K562 (cell line): ENCODE measurements at regions not wholly inside any gene's neighbourhood (a gene's known extent, or its start where the extent isn't known, plus 50 kb on each side); places are given as distances from the start of the nearest gene placed in this dataset.

ENCODE experiments used
- ATAC-seq: fragments of 200-7000 bp; cut with Tn5 transposase; 3 replicates; pipeline ENCODE4 v1.9.1; 2020; ENCODE audit warnings: moderate library complexity
- BruUV-seq: library from RNA; stranded (reverse); fragments of 400-500 nt; replicated peaks from 2 replicates; lab custom pipeline; 2021; lab: Mats Ljungman, UMichigan
- CTCF ChIA-PET: fragments of 300-600 bp; formaldehyde crosslinking; extraction: SDS; loops from one replicate; lab custom pipeline; 2021; ENCODE audit warnings: low intra/inter-chr PET ratio; lab: Yijun Ruan, JAX
- POLR2A ChIA-PET: fragments of 300-600, 350-650 bp; sonication (Branson Sonifier 250); formaldehyde crosslinking; extraction: SDS; loops from one replicate; lab custom pipeline; 2021; ENCODE audit warnings: antibody characterized with exemption, inconsistent platforms; lab: Yijun Ruan, JAX
- DNase-seq, 4 experiments: peaks; one replicate each; pipeline versions ENCODE4 v3.0.0 to v3.0.0-alpha.2; 2011 to 2018; ENCODE audit warnings: low spot score in 3 of 4, mixed read lengths in 3 of 4; ENCODE audit errors: extremely low read depth in 1 of 4
- FAIRE-seq: peaks from 2 replicates; lab custom pipeline; 2011; peaks lifted over from hg19 to GRCh38; lab: Jason Lieb, UNC
- H2AFZ ChIP-seq: 2 replicates; pipeline ENCODE4 v1.6.0; 2011; ENCODE audit warnings: low read depth, low read length, control low read depth, inconsistent platforms
- H3K27ac ChIP-seq: fragments of 200-600 bp; 3 replicates; pipeline ENCODE4 v1.8.0; 2011; ENCODE audit warnings: low read depth, mild to moderate bottlenecking, control low read depth, inconsistent platforms, low read length, moderate library complexity, mixed read lengths; ENCODE audit errors: extremely low read depth
- H3K27me3 ChIP-seq, 2 experiments: fragments of 300-600 bp in 1 of 2; 2 replicates in 1 of 2; 3 replicates in 1 of 2; pipeline versions ENCODE4 v1.6.0 to v1.8.0; 2011; ENCODE audit warnings: inconsistent platforms in 2 of 2, low read length in 2 of 2, mild to moderate bottlenecking in 1 of 2, mixed read lengths in 1 of 2, moderate library complexity in 1 of 2; ENCODE audit not compliant: control insufficient read depth in 2 of 2, insufficient read depth in 2 of 2
- H3K36me3 ChIP-seq: fragments of 300-600 bp; 3 replicates; pipeline ENCODE4 v1.8.0; 2011; ENCODE audit warnings: mild to moderate bottlenecking, low read length, inconsistent platforms; ENCODE audit not compliant: control insufficient read depth, insufficient read depth
- H3K4me1 ChIP-seq, 2 experiments: fragments of 200-600 bp in 1 of 2; replicated peaks in 1 of 2; 2 replicates in 1 of 2; 3 replicates in 1 of 2; pipeline versions ENCODE4 v1.5.1 to v1.8.0; 2011; ENCODE audit warnings: inconsistent platforms in 2 of 2, low read length in 2 of 2, mild to moderate bottlenecking in 1 of 2, mixed read lengths in 1 of 2, moderate library complexity in 1 of 2; ENCODE audit not compliant: control insufficient read depth in 2 of 2, insufficient read depth in 2 of 2
- H3K4me2 ChIP-seq: 2 replicates; pipeline ENCODE4 v1.6.1; 2011; ENCODE audit warnings: low read length, control low read depth, inconsistent platforms, mixed read lengths; ENCODE audit not compliant: insufficient read depth
- H3K4me3 ChIP-seq: fragments of 200-600 bp; sonication (generic), shearing (Covaris generic); 2 replicates; pipeline ENCODE4 v1.5.1; 2016; ENCODE audit warnings: control low read depth, inconsistent platforms
- H3K79me2 ChIP-seq: fragments of 200-600 bp; 3 replicates; pipeline ENCODE4 v1.8.0; 2011; ENCODE audit warnings: low read length, inconsistent platforms; ENCODE audit not compliant: control insufficient read depth, insufficient read depth
- H3K9ac ChIP-seq, 2 experiments: 2 replicates each; pipeline versions ENCODE4 v1.6.0 to v1.6.1; 2011; ENCODE audit warnings: low read depth in 2 of 2, low read length in 2 of 2, control low read depth in 1 of 2, inconsistent platforms in 1 of 2, mild to moderate bottlenecking in 1 of 2, mixed read lengths in 1 of 2; ENCODE audit not compliant: insufficient read depth in 1 of 2
- H3K9me1 ChIP-seq: one replicate; pipeline ENCODE4 v1.6.0; 2011; ENCODE audit warnings: inconsistent platforms, mild to moderate bottlenecking, low read length, moderate library complexity; ENCODE audit not compliant: control insufficient read depth, insufficient read depth
- H3K9me3 ChIP-seq: replicated peaks from 2 replicates; pipeline ENCODE4 v1.5.1; 2011; ENCODE audit warnings: low read depth, low read length, inconsistent platforms; ENCODE audit not compliant: control insufficient read depth, insufficient read depth
- H4K20me1 ChIP-seq: replicated peaks from 2 replicates; pipeline ENCODE4 v1.6.1; 2011; ENCODE audit warnings: low read length, inconsistent platforms, mixed read lengths; ENCODE audit not compliant: control insufficient read depth, insufficient read depth
- CBX8 ChIP-seq: fragments of 200-600 bp; sonication (generic); IDR thresholded peaks from 2 replicates; pipeline ENCODE4 v1.6.1; 2012; ENCODE audit warnings: borderline replicate concordance, mixed run types, low read depth, mild to moderate bottlenecking, moderate library complexity, mixed read lengths, low read length, control low read depth, inconsistent platforms; ENCODE audit not compliant: poor library complexity, severe bottlenecking; ENCODE audit errors: extremely low read depth
- COPS2 ChIP-seq: fragments of 450-650 bp; conservative IDR thresholded peaks from 2 replicates; pipeline ENCODE4 v1.6.1; 2016; ENCODE audit warnings: mild to moderate bottlenecking, moderate library complexity
- CREB5 ChIP-seq: fragments of 250-450 bp; sonication (Bioruptor Pico); IDR thresholded peaks from 2 replicates; pipeline ENCODE4 v1.5.0; 2020; ENCODE audit warnings: mild to moderate bottlenecking
- E2F8 ChIP-seq: fragments of 450-650 bp; IDR thresholded peaks from 2 replicates; pipeline ENCODE4 v1.7.1; 2018; ENCODE audit warnings: mild to moderate bottlenecking, low read depth; ENCODE audit not compliant: partially characterized antibody
- EWSR1 ChIP-seq: fragments of 450-650 bp; IDR thresholded peaks from 2 replicates; pipeline ENCODE4 v1.6.1; 2018; ENCODE audit warnings: borderline replicate concordance, mild to moderate bottlenecking, low read depth, moderate library complexity; ENCODE audit not compliant: partially characterized antibody
- FOSL1 ChIP-seq: fragments of 200-800 bp; sonication (Bioruptor generic); conservative IDR thresholded peaks from 2 replicates; pipeline ENCODE4 v1.6.1; 2016; ENCODE audit warnings: missing genetic modification characterization, missing compliant biosample characterization
- FOXM1 ChIP-seq, 2 experiments: fragments of 450-650 bp in 1 of 2; sonication (generic) in 1 of 2; formaldehyde crosslinking in 1 of 2; IDR thresholded peaks; 2 replicates each; pipeline versions ENCODE4 v1.6.1 to v1.9.0; 2017 to 2022; ENCODE audit warnings: low read depth in 2 of 2, mild to moderate bottlenecking in 2 of 2, missing genetic modification reagents in 1 of 2, moderate library complexity in 1 of 2
- NFE2L1 ChIP-seq: fragments of 450-650 bp; IDR thresholded peaks from 2 replicates; pipeline ENCODE4 v1.6.1; 2016; ENCODE audit warnings: missing genetic modification characterization, low read depth, mild to moderate bottlenecking, missing compliant biosample characterization, moderate library complexity, borderline replicate concordance
- SFPQ ChIP-seq: fragments of 200-400 bp; formaldehyde crosslinking; IDR thresholded peaks from 2 replicates; pipeline ENCODE4 v1.6.1; 2017; ENCODE audit warnings: mild to moderate bottlenecking, low read depth, low read length, moderate library complexity
- SIRT6 ChIP-seq: IDR thresholded peaks from one replicate; pipeline ENCODE4 v1.6.1; 2012; ENCODE audit warnings: low read depth, mild to moderate bottlenecking, control low read depth, inconsistent platforms, low read length, moderate library complexity
- STAT5B ChIP-seq: fragments of 250-450 bp; sonication (Bioruptor Pico); IDR thresholded peaks from 2 replicates; pipeline ENCODE4 v1.8.0; 2021; ENCODE audit warnings: mild to moderate bottlenecking, inconsistent platforms
- TCF7L2 ChIP-seq: fragments of 150-350 bp; IDR thresholded peaks from 2 replicates; pipeline ENCODE4 v1.6.1; 2016; ENCODE audit warnings: low read depth, mild to moderate bottlenecking, low read length, moderate library complexity
- ZNF589 ChIP-seq: fragments of 200-800 bp; sonication (Bioruptor generic); IDR thresholded peaks from 2 replicates; pipeline ENCODE4 v1.6.1; 2016; ENCODE audit warnings: low read depth, missing genetic modification characterization, missing compliant biosample characterization
- ZNF77 ChIP-seq: fragments of 250-450 bp; sonication (Bioruptor Pico); IDR thresholded peaks from 2 replicates; pipeline ENCODE4 v1.5.0; 2020
- WGBS: fragments of 100-300 bp; shearing (Covaris generic); methylation state at CpG from one replicate; pipeline ENCODE4 v1.1.6; 2016; ENCODE audit warnings: low coverage, mixed read lengths; ENCODE audit not compliant: insufficient coverage; ENCODE audit errors: missing lambda C conversion rate; 5-methylcytosine and 5-hydroxymethylcytosine counted together
- in situ Hi-C: fragments of 300-500 bp; cut with MboI; formaldehyde crosslinking; loops from 4 replicates; pipeline ENCODE4 v1.15.0; 2018; ENCODE audit warnings: inconsistent platforms, mixed read lengths
- intact Hi-C: fragments of 100-400 bp; cut with micrococcal nuclease; formaldehyde crosslinking; loops from 2 replicates; pipeline ENCODE4 v1.14.2; 2022

- no peak for FAIRE-seq
- H2AFZ ChIP-seq = no peak overlapping the region
- H3K79me2 ChIP-seq = no peaks in the 10 kb centered on the region
- H3K4me1 ChIP-seq = no peaks in the 10 kb centered on the region
- DNase-seq = no peak
- BruUV-seq = no TSS peak
- no peaks in the 10 kb centered on the region for H3K36me3 ChIP-seq
- WGBS = 5% methylated on average over 4 of the region's 4 CpGs
- H3K27ac ChIP-seq = no peak overlapping the region
- intact Hi-C loops (loop anchor here (5.0 kb wide), 1 partner anchor 95 kb away; no protein-coding TSS in a partner anchor), in situ Hi-C loops (loop anchor here (5.0 kb wide), 1 partner anchor 130 kb away; no protein-coding TSS in a partner anchor)
- H3K9me1 ChIP-seq = no peaks in the 10 kb centered on the region
- ChIA-PET CTCF (interaction anchor here (0.6 to 3.6 kb wide), 2 partner anchors 127 to 130 kb away, joined by 3 to 31 read pairs; no protein-coding TSS in a partner anchor), POLR2A (interaction anchor here (0.5 to 0.9 kb wide), 5 partner anchors 17 to 146 kb away, joined by 3 to 5 read pairs (median 3); no protein-coding TSS in a partner anchor)
- no peak for ATAC-seq
- no peak overlapping the region for H3K9ac ChIP-seq
- H3K27me3 ChIP-seq = peaks cover 14 to 35% of the 10 kb centered on the region in 2 experiments; a peak in 4 of 5 replicates
- no peak overlapping the region for H3K4me3 ChIP-seq
- no peaks in the 10 kb centered on the region for H3K9me3 ChIP-seq
- no peak for TF ChIP-seq SFPQ
- TF ChIP-seq CBX8 = no peak
- TF ChIP-seq FOXM1 (IDR thresholded peaks at IDR 0.05; ENCODE audit: low read depth) = no peak
- no peak for TF ChIP-seq FOXM1 (CRISPR knock-in tag; IDR thresholded peaks at IDR 0.05; ENCODE audit: low read depth)
- TF ChIP-seq SIRT6 = no peak
- TF ChIP-seq FOSL1 = no peak
- no peak for TF ChIP-seq CREB5 (CRISPR knock-in tag)
- no peak for TF ChIP-seq ZNF77 (CRISPR knock-in tag)
- TF ChIP-seq NFE2L1 = no peak
- TF ChIP-seq TCF7L2 = no peak
- TF ChIP-seq COPS2 = no peak
- no peak for TF ChIP-seq ZNF589
- TF ChIP-seq EWSR1 = no peak
- TF ChIP-seq STAT5B (CRISPR knock-in tag) = no peak
- no peak for TF ChIP-seq E2F8
- H3K4me2 ChIP-seq = no peak overlapping the region
- peaks cover 3% of the 10 kb centered on the region; the same call in 1 of the 2 replicates for H4K20me1 ChIP-seq
These were observed 84.1 kb upstream of the FOXP4 start for GRCh38 chr6:41462033-41462432.
